GM12878 (cell line): ENCODE measurements at regions not wholly inside any gene's neighbourhood (a gene's known extent, or its start where the extent isn't known, plus 50 kb on each side); places are given as distances from the start of the nearest gene placed in this dataset.

Experiments used
- EZH2 ChIP-seq: IDR thresholded peaks from 2 replicates; pipeline ENCODE4 v1.6.1; 2012; ENCODE audit warnings: low read depth, mild to moderate bottlenecking, control low read depth, inconsistent platforms, low read length, borderline replicate concordance; ENCODE audit not compliant: control insufficient read depth
- IKZF2 ChIP-seq, 2 experiments: fragments of 450-650 bp; IDR thresholded peaks; 2 replicates each; pipeline ENCODE4 v1.6.1; 2017; ENCODE audit warnings: mild to moderate bottlenecking in 2 of 2, moderate library complexity in 2 of 2
- JUNB ChIP-seq: IDR thresholded peaks from 2 replicates; pipeline ENCODE4 v1.6.1; 2016; ENCODE audit warnings: antibody characterized with exemption, mild to moderate bottlenecking
- POLR2AphosphoS5 ChIP-seq: IDR thresholded peaks from 2 replicates; pipeline ENCODE4 v1.6.1; 2011; ENCODE audit warnings: mild to moderate bottlenecking, low read length, inconsistent platforms

GRCh38 chr21:32834916-32835235, 63.3 kb upstream of the PAXBP1 start:
- TF ChIP-seq EZH2 (no peak), IKZF2 (IDR thresholded peaks at IDR 0.05) (no peak), POLR2AphosphoS5 (no peak), JUNB (no peak)
